ENCODE measurements at regions not wholly inside any gene's neighbourhood (a gene's known extent, or its start where the extent isn't known, plus 50 kb on each side); places are given as distances from the start of the nearest gene placed in this dataset.

DNA sequence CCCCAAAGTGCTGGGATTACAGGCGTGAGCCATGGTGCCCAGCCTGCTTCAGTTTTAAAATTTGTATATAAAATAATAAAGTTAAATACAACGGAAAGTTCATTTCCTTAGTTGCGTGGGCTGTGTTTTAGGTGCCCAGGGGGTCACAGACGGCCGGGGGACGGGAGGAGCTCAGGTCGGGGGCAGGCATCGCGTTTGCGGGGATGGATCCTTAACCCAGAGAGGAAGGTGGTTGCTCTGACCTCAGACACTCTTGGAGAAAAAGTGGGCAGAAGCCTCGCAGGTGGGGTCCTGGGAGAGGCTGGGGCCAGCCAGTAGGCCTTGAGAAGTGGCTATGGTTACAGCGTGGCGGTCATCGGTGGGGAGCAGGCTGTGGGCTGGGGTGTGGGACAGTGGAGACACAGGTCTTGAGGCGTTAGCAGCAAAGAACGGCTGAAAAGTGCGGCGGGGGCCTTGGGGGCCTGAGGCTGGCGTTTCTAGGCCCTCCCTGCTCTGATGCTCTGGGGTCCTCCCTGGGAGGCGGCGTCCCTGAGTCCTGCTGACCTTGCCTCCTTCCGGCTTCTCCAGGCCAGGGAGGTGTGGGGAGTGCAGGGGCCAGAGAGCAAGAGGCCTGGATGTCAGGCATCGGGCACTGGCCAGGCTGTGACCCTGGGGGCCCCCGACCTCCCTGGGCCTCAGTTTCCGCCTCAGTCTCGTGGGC, 54.4 kb downstream of the UNCX start:
- FAIRE-seq (no peak), DNase-seq (ENCODE audit: insufficient read length, low spot score) (no peak)
- TF ChIP-seq POU2F2 (IDR thresholded peaks at IDR 0.05; ENCODE audit: low read depth, low read length) (no peak), POLR2AphosphoS5 (IDR thresholded peaks at IDR 0.05; ENCODE audit: low read depth, low read length) (no peak), PAX5 (IDR thresholded peaks at IDR 0.05; ENCODE audit: insufficient read depth, low read length, severe bottlenecking) (no peak), TAF1 (IDR thresholded peaks at IDR 0.05; ENCODE audit: low read depth, low read length) (no peak), SPI1 (IDR thresholded peaks at IDR 0.05; ENCODE audit: low read depth, low read length) (no peak), POLR2A (IDR thresholded peaks at IDR 0.05; ENCODE audit: low read depth, low read length) (no peak)

DNA sequence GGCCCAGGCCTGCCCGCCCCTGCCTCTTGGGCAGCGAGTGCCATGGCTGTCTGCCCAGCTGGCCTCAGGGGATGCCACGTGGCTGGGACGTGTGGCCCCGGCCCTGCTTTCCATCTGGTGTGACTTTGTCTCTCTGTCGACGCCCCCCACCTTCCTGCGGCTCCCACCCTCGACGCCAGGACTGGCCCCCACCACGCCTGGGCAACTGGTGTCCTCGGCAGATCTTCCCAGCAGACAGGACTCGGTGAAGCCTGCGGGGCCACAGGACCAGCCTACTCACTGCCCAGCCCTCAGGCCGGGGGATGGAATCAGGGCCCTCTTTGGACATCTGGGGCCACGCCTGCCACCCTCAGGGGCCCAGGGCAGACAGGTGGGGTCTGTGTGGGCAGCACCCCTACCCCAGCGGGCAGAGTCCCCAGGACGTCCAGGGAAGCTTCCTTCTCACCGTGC, 55.1 kb downstream of the UNCX start:
- no peak for FAIRE-seq

GRCh38 chr7:1288390-1288995, 55.8 kb downstream of the UNCX start:
- FAIRE-seq (no peak), DNase-seq (ENCODE audit: insufficient read length, low spot score) (no peak)
- TF ChIP-seq POLR2AphosphoS5 (IDR thresholded peaks at IDR 0.05; ENCODE audit: low read depth, low read length) (no peak), TAF1 (IDR thresholded peaks at IDR 0.05; ENCODE audit: low read depth, low read length) (no peak), SPI1 (IDR thresholded peaks at IDR 0.05; ENCODE audit: low read depth, low read length) (no peak), POLR2A (IDR thresholded peaks at IDR 0.05; ENCODE audit: low read depth, low read length) (no peak), POU2F2 (IDR thresholded peaks at IDR 0.05; ENCODE audit: low read depth, low read length) (no peak), PAX5 (IDR thresholded peaks at IDR 0.05; ENCODE audit: insufficient read depth, low read length, severe bottlenecking) (no peak)

More for the DNA sequence above, 55.1 kb downstream of the UNCX start:
- no peak for TF ChIP-seq SPI1 (IDR thresholded peaks at IDR 0.05; ENCODE audit: low read depth, low read length)
- TF ChIP-seq POLR2AphosphoS5 (IDR thresholded peaks at IDR 0.05; ENCODE audit: low read depth, low read length): no peak
- TF ChIP-seq TAF1 (IDR thresholded peaks at IDR 0.05; ENCODE audit: low read depth, low read length): no peak
- no peak for TF ChIP-seq POLR2A (IDR thresholded peaks at IDR 0.05; ENCODE audit: low read depth, low read length)
- TF ChIP-seq POU2F2 (IDR thresholded peaks at IDR 0.05; ENCODE audit: low read depth, low read length): no peak
- TF ChIP-seq PAX5 (IDR thresholded peaks at IDR 0.05; ENCODE audit: insufficient read depth, low read length, severe bottlenecking): no peak
- DNase-seq (ENCODE audit: insufficient read length, low spot score): no peak

- FAIRE-seq (no peak), DNase-seq (ENCODE audit: insufficient read length, low spot score) (no peak)
- TF ChIP-seq TAF1 (IDR thresholded peaks at IDR 0.05; ENCODE audit: low read depth, low read length): no peak
Measured at GRCh38 chr7:1288996-1289551, 56.4 kb downstream of the UNCX start.

DNA sequence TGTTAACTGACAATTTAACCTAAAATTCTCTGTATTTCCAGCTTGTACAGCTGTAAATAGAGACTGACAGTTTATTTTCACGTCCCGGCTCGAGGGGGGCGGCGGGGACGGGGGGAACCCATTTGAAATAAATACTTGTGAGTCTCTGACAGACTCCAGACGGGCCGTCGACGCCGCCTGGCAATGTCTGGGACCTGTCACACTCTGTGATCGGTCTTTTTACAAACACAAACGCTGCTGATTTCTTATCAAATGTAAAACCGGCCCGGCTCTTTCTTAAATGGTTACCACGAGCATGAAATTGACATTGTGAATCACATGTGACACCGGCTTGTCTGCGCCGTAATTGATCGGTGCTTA, 57.0 kb downstream of the UNCX start:
- no peak for TF ChIP-seq PAX5 (IDR thresholded peaks at IDR 0.05; ENCODE audit: insufficient read depth, low read length, severe bottlenecking)
- no peak for TF ChIP-seq SPI1 (IDR thresholded peaks at IDR 0.05; ENCODE audit: low read depth, low read length)
- TF ChIP-seq POLR2A (IDR thresholded peaks at IDR 0.05; ENCODE audit: low read depth, low read length): no peak
- TF ChIP-seq POU2F2 (IDR thresholded peaks at IDR 0.05; ENCODE audit: low read depth, low read length): no peak
- no peak for TF ChIP-seq POLR2AphosphoS5 (IDR thresholded peaks at IDR 0.05; ENCODE audit: low read depth, low read length)
- no peak for TF ChIP-seq TAF1 (IDR thresholded peaks at IDR 0.05; ENCODE audit: low read depth, low read length)
- FAIRE-seq (no peak), DNase-seq (ENCODE audit: insufficient read length, low spot score) (no peak)

DNA sequence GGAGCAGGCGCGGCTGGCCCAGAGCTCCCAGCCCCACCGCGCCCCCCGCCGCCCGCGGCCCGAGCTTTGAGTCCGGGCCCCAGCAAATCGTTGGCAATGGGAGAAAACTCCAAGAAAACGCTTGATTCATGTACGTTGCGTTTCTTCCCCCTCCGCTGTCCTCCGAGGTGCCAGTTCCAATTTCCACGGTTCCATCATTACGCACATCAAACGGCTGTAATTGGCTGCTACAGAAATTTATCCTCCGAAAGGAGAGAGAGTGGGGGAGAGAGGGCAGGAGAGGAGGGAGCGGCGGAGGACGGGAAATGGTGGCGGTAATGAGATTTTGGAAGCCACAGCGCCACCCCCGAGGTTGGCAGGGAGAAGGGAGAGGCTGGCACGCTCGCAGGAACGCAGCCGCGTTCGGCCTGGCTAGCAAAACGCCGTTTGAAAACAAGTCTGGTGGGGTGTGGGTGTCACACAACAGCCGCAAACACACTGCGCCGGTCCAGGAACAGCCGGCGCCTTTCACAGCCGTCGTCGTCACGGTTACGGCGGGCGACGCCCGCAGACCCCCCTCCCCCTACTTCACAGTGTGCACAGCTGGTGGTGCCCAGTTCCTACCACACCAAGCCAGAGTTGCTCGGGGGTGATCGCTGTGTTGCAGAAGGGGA, 57.5 kb downstream of the UNCX start:
- DNase-seq (ENCODE audit: insufficient read length, low spot score) (no peak), FAIRE-seq (no peak)
- TF ChIP-seq PAX5 (IDR thresholded peaks at IDR 0.05; ENCODE audit: insufficient read depth, low read length, severe bottlenecking) (no peak), POU2F2 (IDR thresholded peaks at IDR 0.05; ENCODE audit: low read depth, low read length) (no peak), TAF1 (IDR thresholded peaks at IDR 0.05; ENCODE audit: low read depth, low read length) (no peak), POLR2A (IDR thresholded peaks at IDR 0.05; ENCODE audit: low read depth, low read length) (no peak), POLR2AphosphoS5 (IDR thresholded peaks at IDR 0.05; ENCODE audit: low read depth, low read length) (no peak), SPI1 (IDR thresholded peaks at IDR 0.05; ENCODE audit: low read depth, low read length) (no peak)

DNA sequence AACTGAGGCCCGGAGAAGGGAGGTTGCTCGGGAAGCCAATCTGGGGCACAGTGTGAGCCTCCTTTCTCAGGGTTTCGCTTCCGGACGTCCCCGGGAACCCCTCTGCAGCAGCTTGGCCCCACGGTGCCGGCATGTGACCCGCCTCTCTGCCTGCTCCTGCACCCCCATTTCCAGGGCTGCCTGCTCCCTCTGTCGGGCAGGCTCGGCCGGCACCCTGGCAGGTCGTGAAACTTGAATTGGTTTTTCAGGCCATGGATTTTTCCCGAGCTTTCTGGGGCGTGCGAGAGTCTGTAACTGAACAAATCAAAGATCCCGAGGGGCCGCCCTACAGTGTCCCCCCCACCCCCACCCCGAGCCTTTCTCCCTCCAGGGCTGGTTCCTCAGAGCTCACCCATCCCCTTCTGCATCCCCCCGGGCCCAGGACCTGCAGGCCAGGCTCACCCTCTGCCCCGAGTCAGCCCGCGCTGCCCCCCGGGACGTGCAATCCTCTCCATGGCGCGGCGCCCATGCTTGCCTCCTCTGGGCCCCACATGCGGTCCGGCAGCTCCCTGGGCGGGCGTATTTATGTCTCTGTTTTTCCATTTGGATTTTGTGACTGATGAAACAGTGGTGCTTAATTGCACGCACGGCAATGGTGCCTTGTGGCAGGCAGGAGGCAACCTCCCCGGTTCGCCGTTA, 58.1 kb downstream of the UNCX start:
- TF ChIP-seq PAX5 (IDR thresholded peaks at IDR 0.05; ENCODE audit: insufficient read depth, low read length, severe bottlenecking): no peak
- FAIRE-seq: no peak
- DNase-seq (ENCODE audit: insufficient read length, low spot score): no peak

GRCh38 chr7:1291357-1291689, 58.7 kb downstream of the UNCX start:
- DNase-seq (ENCODE audit: insufficient read length, low spot score) (no peak), FAIRE-seq (no peak)
- TF ChIP-seq POLR2A (IDR thresholded peaks at IDR 0.05; ENCODE audit: low read depth, low read length) (no peak), POU2F2 (IDR thresholded peaks at IDR 0.05; ENCODE audit: low read depth, low read length) (no peak), POLR2AphosphoS5 (IDR thresholded peaks at IDR 0.05; ENCODE audit: low read depth, low read length) (no peak), SPI1 (IDR thresholded peaks at IDR 0.05; ENCODE audit: low read depth, low read length) (no peak), PAX5 (IDR thresholded peaks at IDR 0.05; ENCODE audit: insufficient read depth, low read length, severe bottlenecking) (no peak), TAF1 (IDR thresholded peaks at IDR 0.05; ENCODE audit: low read depth, low read length) (no peak)

Data from GM12891 (cell line).